ENCODE measurements at regions not wholly inside any gene's neighbourhood (a gene's known extent, or its start where the extent isn't known, plus 50 kb on each side); places are given as distances from the start of the nearest gene placed in this dataset.

- H2AK5ac ChIP-seq (ENCODE audit: low read length, severe bottlenecking), result no peak overlapping the region
- H3K4me1 ChIP-seq (ENCODE audit: control insufficient read depth, insufficient read depth, low read depth, low read length), result no peaks in the 10 kb centered on the region
- H3K9me3 ChIP-seq (ENCODE audit: control insufficient read depth, low read length), result no peaks in the 10 kb centered on the region
- H2BK5ac ChIP-seq (ENCODE audit: low read depth, low read length, poor library complexity, severe bottlenecking), result no peak overlapping the region
- H4K91ac ChIP-seq (ENCODE audit: low read length), result no peak overlapping the region
- 78% methylated on average over 2 of the region's 2 CpGs for WGBS
- no peaks in the 10 kb centered on the region for H3K79me1 ChIP-seq (replicated peaks; ENCODE audit: low read length, poor library complexity, severe bottlenecking)
- DNase-seq, result no peak
- H2AFZ ChIP-seq (ENCODE audit: low read depth, low read length), result no peak overlapping the region
- H3K14ac ChIP-seq (ENCODE audit: low read length in 2 of 2), result no peak overlapping the region
- no peak overlapping the region for H4K8ac ChIP-seq (ENCODE audit: low read length)
- no peak overlapping the region for H3K9ac ChIP-seq (ENCODE audit: low read length)
- no peak overlapping the region for H3K4ac ChIP-seq (ENCODE audit: low read depth in 1 of 2, low read length in 2 of 2)
- no peak overlapping the region for H3K4me3 ChIP-seq (ENCODE audit: insufficient read depth in 1 of 2, low read depth in 1 of 2, low read length in 2 of 2)
- no peak overlapping the region for H3K23ac ChIP-seq (ENCODE audit: low read length in 2 of 2)
- H2BK15ac ChIP-seq (ENCODE audit: low read depth, poor library complexity, severe bottlenecking), result no peak overlapping the region
- H3K27ac ChIP-seq (ENCODE audit: low read length, poor library complexity, severe bottlenecking), result no peak overlapping the region
- peaks cover 0 to 7% of the 10 kb centered on the region in 2 experiments for H3K27me3 ChIP-seq (ENCODE audit: control insufficient read depth in 1 of 2, insufficient read depth in 1 of 2, low read length in 2 of 2)
- no peak overlapping the region for H2BK120ac ChIP-seq (ENCODE audit: low read depth, low read length)
- no peak overlapping the region for H3K18ac ChIP-seq (ENCODE audit: low read depth in 1 of 2, low read length in 2 of 2)
- no peak overlapping the region for H2BK12ac ChIP-seq (ENCODE audit: low read length in 2 of 2)
- H3K4me2 ChIP-seq (ENCODE audit: low read length, poor library complexity, severe bottlenecking), result no peak overlapping the region
- no peaks in the 10 kb centered on the region for H3K36me3 ChIP-seq (ENCODE audit: control insufficient read depth in 1 of 2, insufficient read depth in 2 of 2, low read depth in 1 of 2, low read length in 2 of 2)
Observed at GRCh38 chr14:25140411-25140810, 90.5 kb upstream of the STXBP6 start.

GRCh38 chr14:25136811-25137210 is 86.9 kb upstream of the STXBP6 start:
- H3K9me3 ChIP-seq (ENCODE audit: control insufficient read depth, low read length), result no peaks in the 10 kb centered on the region
- no peak overlapping the region for H2BK120ac ChIP-seq (ENCODE audit: low read depth, low read length)
- H3K14ac ChIP-seq (ENCODE audit: low read length in 2 of 2), result no peak overlapping the region
- no peaks in the 10 kb centered on the region for H3K36me3 ChIP-seq (ENCODE audit: control insufficient read depth in 1 of 2, insufficient read depth in 2 of 2, low read depth in 1 of 2, low read length in 2 of 2)
- peaks cover 0 to 28% of the 10 kb centered on the region in 2 experiments for H3K27me3 ChIP-seq (ENCODE audit: control insufficient read depth in 1 of 2, insufficient read depth in 1 of 2, low read length in 2 of 2)
- no peaks in the 10 kb centered on the region for H3K79me1 ChIP-seq (replicated peaks; ENCODE audit: low read length, poor library complexity, severe bottlenecking)
- no peak overlapping the region for H4K8ac ChIP-seq (ENCODE audit: low read length)
- H4K91ac ChIP-seq (ENCODE audit: low read length), result peak overlapping the region; percentile 39
- no peak overlapping the region for H3K4ac ChIP-seq (ENCODE audit: low read depth in 1 of 2, low read length in 2 of 2)
- H3K4me1 ChIP-seq (ENCODE audit: control insufficient read depth, insufficient read depth, low read depth, low read length), result peaks cover 2% of the 10 kb centered on the region
- no peak overlapping the region for H3K27ac ChIP-seq (ENCODE audit: low read length, poor library complexity, severe bottlenecking)
- H2BK15ac ChIP-seq (ENCODE audit: low read depth, poor library complexity, severe bottlenecking), result no peak overlapping the region
- no peak overlapping the region for H2AFZ ChIP-seq (ENCODE audit: low read depth, low read length)
- no peak overlapping the region for H3K9ac ChIP-seq (ENCODE audit: low read length)
- H2AK5ac ChIP-seq (ENCODE audit: low read length, severe bottlenecking), result no peak overlapping the region
- DNase-seq, result no peak
- H3K18ac ChIP-seq (ENCODE audit: low read depth in 1 of 2, low read length in 2 of 2), result no peak overlapping the region
- no peak overlapping the region for H2BK5ac ChIP-seq (ENCODE audit: low read depth, low read length, poor library complexity, severe bottlenecking)
- H3K4me3 ChIP-seq (ENCODE audit: insufficient read depth in 1 of 2, low read depth in 1 of 2, low read length in 2 of 2), result no peak overlapping the region
- no peak overlapping the region for H2BK12ac ChIP-seq (ENCODE audit: low read length in 2 of 2)
- WGBS, result 64% methylated on average over 5 of the region's 5 CpGs
- no peak overlapping the region for H3K23ac ChIP-seq (ENCODE audit: low read length in 2 of 2)
- H3K4me2 ChIP-seq (ENCODE audit: low read length, poor library complexity, severe bottlenecking), result no peak overlapping the region

- no peak overlapping the region for H2BK12ac ChIP-seq (ENCODE audit: low read length in 2 of 2)
Observed at GRCh38 chr14:25134184-25134583, 84.2 kb upstream of the STXBP6 start.

GRCh38 chr14:25132732-25133422 is 82.9 kb upstream of the STXBP6 start:
- no peaks in the 10 kb centered on the region for H3K79me1 ChIP-seq (replicated peaks; ENCODE audit: low read length, poor library complexity, severe bottlenecking)
- H2BK5ac ChIP-seq (ENCODE audit: low read depth, low read length, poor library complexity, severe bottlenecking), result no peak overlapping the region
- no peak overlapping the region for H3K4ac ChIP-seq (ENCODE audit: low read depth in 1 of 2, low read length in 2 of 2)
- H3K18ac ChIP-seq (ENCODE audit: low read depth in 1 of 2, low read length in 2 of 2), result peak overlapping the region in 1 of 2 experiments; percentile 40
- H2AK5ac ChIP-seq (ENCODE audit: low read length, severe bottlenecking), result no peak overlapping the region
- no peak overlapping the region for H2BK15ac ChIP-seq (ENCODE audit: low read depth, poor library complexity, severe bottlenecking)
- peak overlapping the region; percentile 44 for H3K9ac ChIP-seq (ENCODE audit: low read length)
- peak overlapping the region in 1 of 2 experiments; percentile 52 for H2BK12ac ChIP-seq (ENCODE audit: low read length in 2 of 2)
- H3K27me3 ChIP-seq (ENCODE audit: control insufficient read depth in 1 of 2, insufficient read depth in 1 of 2, low read length in 2 of 2), result peaks cover 0 to 28% of the 10 kb centered on the region in 2 experiments
- H3K4me1 ChIP-seq (ENCODE audit: control insufficient read depth, insufficient read depth, low read depth, low read length), result peaks cover 2% of the 10 kb centered on the region
- peak overlapping the region in 1 of 2 experiments; percentile 63 for H3K4me3 ChIP-seq (ENCODE audit: insufficient read depth in 1 of 2, low read depth in 1 of 2, low read length in 2 of 2)
- H4K8ac ChIP-seq (ENCODE audit: low read length), result no peak overlapping the region
- DNase-seq, result peak; percentile 60
- H4K91ac ChIP-seq (ENCODE audit: low read length), result peak overlapping the region; percentile 34
- WGBS, result 5% methylated on average over 16 of the region's 20 CpGs
- no peak overlapping the region for H3K23ac ChIP-seq (ENCODE audit: low read length in 2 of 2)
- no peaks in the 10 kb centered on the region for H3K9me3 ChIP-seq (ENCODE audit: control insufficient read depth, low read length)
- no peak overlapping the region for H3K4me2 ChIP-seq (ENCODE audit: low read length, poor library complexity, severe bottlenecking)
- H3K27ac ChIP-seq (ENCODE audit: low read length, poor library complexity, severe bottlenecking), result no peak overlapping the region
- no peak overlapping the region for H2BK120ac ChIP-seq (ENCODE audit: low read depth, low read length)
- H3K36me3 ChIP-seq (ENCODE audit: control insufficient read depth in 1 of 2, insufficient read depth in 2 of 2, low read depth in 1 of 2, low read length in 2 of 2), result no peaks in the 10 kb centered on the region
- H3K14ac ChIP-seq (ENCODE audit: low read length in 2 of 2), result no peak overlapping the region
- peak overlapping the region; percentile 86 for H2AFZ ChIP-seq (ENCODE audit: low read depth, low read length)

More at GRCh38 chr14:25134184-25134583, 84.2 kb upstream of the STXBP6 start:
- Histone ChIP-seq H3K23ac (ENCODE audit: low read length in 2 of 2) (no peak overlapping the region), H3K27me3 (ENCODE audit: control insufficient read depth in 1 of 2, insufficient read depth in 1 of 2, low read length in 2 of 2) (peaks cover 0 to 28% of the 10 kb centered on the region in 2 experiments), H2BK15ac (ENCODE audit: low read depth, poor library complexity, severe bottlenecking) (no peak overlapping the region), H3K9me3 (ENCODE audit: control insufficient read depth, low read length) (no peaks in the 10 kb centered on the region), H4K91ac (ENCODE audit: low read length) (no peak overlapping the region), H3K9ac (ENCODE audit: low read length) (no peak overlapping the region), H3K14ac (ENCODE audit: low read length in 2 of 2) (no peak overlapping the region), H3K4me1 (ENCODE audit: control insufficient read depth, insufficient read depth, low read depth, low read length) (peaks cover 2% of the 10 kb centered on the region), H3K4me3 (ENCODE audit: insufficient read depth in 1 of 2, low read depth in 1 of 2, low read length in 2 of 2) (no peak overlapping the region), H2BK5ac (ENCODE audit: low read depth, low read length, poor library complexity, severe bottlenecking) (no peak overlapping the region), H4K8ac (ENCODE audit: low read length) (no peak overlapping the region), H3K18ac (ENCODE audit: low read depth in 1 of 2, low read length in 2 of 2) (no peak overlapping the region), H2AFZ (ENCODE audit: low read depth, low read length) (no peak overlapping the region), H2AK5ac (ENCODE audit: low read length, severe bottlenecking) (no peak overlapping the region), H3K27ac (ENCODE audit: low read length, poor library complexity, severe bottlenecking) (no peak overlapping the region), H3K36me3 (ENCODE audit: control insufficient read depth in 1 of 2, insufficient read depth in 2 of 2, low read depth in 1 of 2, low read length in 2 of 2) (no peaks in the 10 kb centered on the region), H3K4me2 (ENCODE audit: low read length, poor library complexity, severe bottlenecking) (no peak overlapping the region), H3K4ac (ENCODE audit: low read depth in 1 of 2, low read length in 2 of 2) (no peak overlapping the region), H3K79me1 (replicated peaks; ENCODE audit: low read length, poor library complexity, severe bottlenecking) (no peaks in the 10 kb centered on the region), H2BK120ac (ENCODE audit: low read depth, low read length) (no peak overlapping the region)
- WGBS, result 85% methylated on average over 5 of the region's 5 CpGs
- DNase-seq, result no peak

All from mesenchymal stem cell (in vitro differentiated cells and primary cell).